GM21367 (cell line): ENCODE measurements at regions not wholly inside any gene's neighbourhood (a gene's known extent, or its start where the extent isn't known, plus 50 kb on each side); places are given as distances from the start of the nearest gene placed in this dataset.
"Not testable (repeated sequence)": the region's sequence is repeated elsewhere in the genome, so short reads cannot be mapped to it uniquely, and the experiment has no call there.

ENCODE experiments used
- ATAC-seq: cut with Tn5 transposase; IDR thresholded peaks from one replicate; pipeline ENCODE4 v1.9.1; 2021; ENCODE audit not compliant: unreplicated experiment

GRCh38 chr21:19224090-19224489, 820.5 kb upstream of the TMPRSS15 start:
- ATAC-seq, result no peak

- ATAC-seq, result no peak
Measured at GRCh38 chr21:19228226-19228625, 824.6 kb upstream of the TMPRSS15 start.

DNA sequence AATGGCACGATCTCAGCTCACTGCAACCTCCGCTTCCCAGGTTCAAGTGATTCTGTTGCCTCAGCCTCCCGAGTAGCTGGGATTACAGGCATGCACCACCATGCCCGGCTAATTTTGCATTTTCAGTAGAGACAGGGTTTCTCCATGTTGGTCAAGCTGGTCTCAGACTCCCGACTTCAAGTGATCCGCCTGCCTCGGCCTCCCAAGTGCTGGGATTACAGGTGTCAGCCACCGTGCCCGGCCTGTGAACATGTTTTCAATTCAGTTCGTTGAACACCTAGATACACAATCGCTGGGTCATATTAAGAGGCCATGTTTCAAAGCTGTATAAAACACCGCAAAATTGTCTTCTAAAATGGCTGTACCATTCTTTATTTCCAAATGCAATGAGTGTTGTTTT, 830.3 kb upstream of the TMPRSS15 start:
- not testable (repeated sequence) for ATAC-seq

DNA sequence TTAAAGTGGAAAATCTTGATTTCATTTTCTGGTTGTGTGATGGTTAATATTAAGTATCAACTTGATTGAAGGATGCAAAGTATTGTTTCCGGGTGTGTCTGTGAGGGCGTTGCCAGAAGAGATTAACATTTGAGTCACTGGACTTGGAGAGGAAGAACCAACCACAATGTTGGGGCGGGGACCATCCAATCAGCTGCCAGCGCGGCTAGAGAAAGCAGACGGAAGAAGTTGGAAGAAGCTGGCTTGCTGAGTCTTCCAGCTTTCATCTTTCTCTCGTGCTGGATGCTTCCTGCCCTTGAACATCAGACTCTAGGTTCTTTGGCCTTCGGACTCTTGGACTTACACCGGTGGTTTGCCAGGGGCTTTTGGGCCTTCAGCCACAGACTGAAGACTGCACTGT, 832.6 kb upstream of the TMPRSS15 start:
- ATAC-seq, result no peak

DNA sequence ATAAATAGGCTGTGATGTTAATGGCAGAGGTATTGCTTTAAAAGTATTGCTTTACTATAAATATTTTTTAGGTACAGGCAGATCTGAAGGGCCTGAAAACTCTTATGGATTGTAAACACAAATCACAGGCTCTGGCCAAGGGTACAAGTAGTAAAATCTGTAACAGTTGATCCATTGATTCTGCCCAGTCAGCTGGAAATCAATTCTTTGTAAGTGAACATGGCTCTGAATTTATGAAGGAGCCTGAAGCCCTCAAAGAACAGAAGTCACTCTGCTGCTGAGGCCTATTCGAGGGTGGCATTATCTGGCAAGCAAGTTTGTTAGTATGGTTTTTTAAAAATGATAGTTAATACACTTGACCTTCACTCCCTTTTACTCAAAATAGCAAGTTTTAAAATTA, 834.0 kb upstream of the TMPRSS15 start:
- ATAC-seq, result no peak

- no peak for ATAC-seq
Measured at GRCh38 chr21:19239696-19240095, 836.1 kb upstream of the TMPRSS15 start.

DNA sequence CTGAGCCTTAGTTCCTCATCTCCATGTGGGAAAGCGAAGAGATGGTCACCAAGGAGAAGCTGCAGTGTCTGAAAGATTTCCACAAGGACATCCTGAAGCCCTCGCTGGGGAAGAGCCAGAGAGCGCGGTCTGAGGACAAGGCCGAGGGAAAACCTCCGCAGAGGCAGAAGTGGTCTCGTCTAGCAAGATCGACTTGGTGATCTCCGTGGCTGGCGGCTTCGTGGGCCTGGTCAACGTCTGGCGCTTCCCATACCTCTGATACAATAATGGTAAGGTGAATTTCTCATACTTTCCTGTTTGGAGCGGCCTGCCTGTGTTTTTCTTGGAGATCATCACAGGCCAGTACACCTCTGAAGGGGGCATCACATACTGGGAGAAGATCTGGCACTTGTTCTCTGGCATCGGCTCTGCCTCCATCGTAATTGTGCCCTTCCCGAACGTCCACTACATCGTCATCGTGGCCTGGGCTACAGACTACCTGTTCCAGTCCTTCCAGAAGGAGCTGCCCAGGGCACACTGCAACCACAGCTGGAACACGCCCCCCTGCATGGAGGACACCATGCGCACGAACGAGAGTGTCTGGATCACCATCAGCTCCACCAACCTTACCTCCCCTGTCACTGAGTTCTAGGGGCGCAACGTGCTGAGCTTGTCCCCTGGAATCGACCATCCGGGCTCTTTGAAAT, 841.1 kb upstream of the TMPRSS15 start:
- no peak for ATAC-seq

- no peak for ATAC-seq
Measured at GRCh38 chr21:19245188-19245580, 841.6 kb upstream of the TMPRSS15 start.

DNA sequence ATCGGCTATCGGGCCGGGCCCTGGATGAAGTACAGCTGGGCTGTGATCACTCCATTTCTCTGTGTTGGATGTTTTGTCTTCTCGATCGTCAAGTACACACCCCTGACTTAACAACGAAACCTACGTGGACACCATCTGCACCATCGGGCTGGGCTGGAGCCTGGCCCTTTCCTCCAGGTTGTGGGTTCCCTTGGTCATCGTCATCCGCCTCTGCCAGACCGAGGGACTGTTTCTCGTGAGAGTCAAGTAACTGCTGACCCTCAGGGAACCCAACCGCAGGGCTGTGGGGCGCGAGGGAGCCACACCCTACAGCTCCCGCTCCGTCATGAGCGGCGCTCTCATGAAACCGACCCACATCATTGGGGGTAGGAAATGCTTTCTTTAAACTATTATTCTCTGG, 842.4 kb upstream of the TMPRSS15 start:
- no peak for ATAC-seq

DNA sequence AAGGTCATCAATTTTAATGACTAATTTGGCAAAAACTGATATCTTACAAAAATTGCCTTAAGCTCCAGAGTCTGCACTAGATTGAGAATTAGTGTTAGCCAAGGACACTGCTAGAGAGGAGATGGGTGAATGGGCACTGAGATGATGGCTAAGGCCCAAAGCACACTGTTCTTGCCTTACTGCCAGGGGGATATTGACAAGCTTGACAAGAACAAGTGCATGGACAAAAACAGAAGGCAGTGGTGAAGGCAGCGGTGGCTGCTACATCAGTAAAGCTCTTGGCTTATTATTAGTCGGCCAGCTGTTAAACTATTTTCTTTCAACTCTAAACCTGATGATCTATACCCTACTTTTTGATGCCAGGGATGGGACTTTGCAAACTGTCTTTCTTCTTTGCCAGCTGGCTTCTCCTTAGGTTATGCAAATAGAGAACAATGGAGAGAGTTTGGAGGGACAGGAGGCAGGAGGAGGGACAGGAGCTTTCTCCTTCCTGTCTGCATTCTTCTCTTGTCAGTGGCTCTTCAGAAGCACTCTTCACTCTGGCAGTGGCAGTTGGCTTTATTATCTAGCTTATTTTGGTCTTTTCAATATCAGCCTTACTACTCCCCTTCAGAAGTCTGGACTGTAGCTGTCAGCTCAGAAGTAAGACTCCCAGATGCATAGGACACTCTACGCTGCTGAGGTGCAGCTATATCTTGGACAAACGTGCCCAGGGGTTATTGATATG, 853.5 kb upstream of the TMPRSS15 start:
- no peak for ATAC-seq

- no peak for ATAC-seq
Measured at GRCh38 chr21:19261731-19262376, 858.3 kb upstream of the TMPRSS15 start.

DNA sequence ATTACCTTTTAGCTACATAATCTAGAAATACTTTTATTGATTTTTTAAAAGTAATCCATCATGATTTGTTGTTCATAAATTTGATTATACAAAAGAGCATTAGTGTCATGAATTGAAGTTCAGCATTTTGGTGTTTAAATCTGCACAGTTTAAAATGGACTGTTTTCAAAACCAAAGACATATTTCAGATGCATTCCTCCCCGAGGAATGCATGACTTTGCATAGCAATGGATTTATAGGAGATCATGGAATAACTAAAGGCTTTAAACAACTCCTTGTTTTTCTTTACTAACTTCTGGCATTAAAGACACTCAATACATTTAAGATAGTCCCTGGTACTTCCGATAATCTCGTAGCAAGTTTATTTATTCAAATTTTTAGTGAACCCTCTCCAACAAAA, 863.1 kb upstream of the TMPRSS15 start:
- ATAC-seq, result no peak

DNA sequence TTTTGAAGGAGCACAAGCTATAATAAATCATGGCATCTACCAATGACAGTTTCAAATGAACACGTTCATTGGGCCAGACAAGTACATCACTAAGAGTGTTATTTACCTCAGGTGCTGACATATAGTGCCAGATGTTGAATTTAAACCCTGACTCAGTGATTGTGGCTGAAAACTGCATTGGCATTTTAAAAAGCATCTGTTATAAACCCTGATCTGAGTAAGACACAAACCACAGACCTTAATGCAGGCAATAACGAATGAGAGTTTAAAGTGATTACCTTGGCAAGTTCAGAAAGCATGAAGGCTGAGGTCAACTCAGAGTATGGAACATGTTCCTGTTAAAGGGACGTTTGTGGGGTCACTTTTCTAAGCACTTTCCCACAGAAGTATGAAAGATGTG, 865.1 kb upstream of the TMPRSS15 start:
- ATAC-seq, result no peak

DNA sequence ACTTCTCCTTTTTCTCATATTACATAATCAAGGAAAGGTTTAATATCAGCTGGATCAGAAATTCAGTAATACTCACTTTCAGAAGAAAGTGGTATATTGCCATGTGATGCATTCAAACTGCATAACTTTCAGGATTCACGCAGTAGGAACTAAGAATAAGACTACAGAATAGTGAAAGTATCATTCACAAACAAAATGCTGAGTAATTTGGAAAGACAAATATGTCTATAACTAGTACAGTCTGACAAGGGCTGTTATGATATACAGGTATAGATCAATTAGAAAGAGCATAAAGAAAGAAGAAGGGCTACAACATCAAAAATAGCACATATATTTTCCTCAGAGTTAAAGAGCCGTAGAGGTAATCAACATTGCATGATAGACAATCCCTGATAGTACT, 871.5 kb upstream of the TMPRSS15 start:
- no peak for ATAC-seq

DNA sequence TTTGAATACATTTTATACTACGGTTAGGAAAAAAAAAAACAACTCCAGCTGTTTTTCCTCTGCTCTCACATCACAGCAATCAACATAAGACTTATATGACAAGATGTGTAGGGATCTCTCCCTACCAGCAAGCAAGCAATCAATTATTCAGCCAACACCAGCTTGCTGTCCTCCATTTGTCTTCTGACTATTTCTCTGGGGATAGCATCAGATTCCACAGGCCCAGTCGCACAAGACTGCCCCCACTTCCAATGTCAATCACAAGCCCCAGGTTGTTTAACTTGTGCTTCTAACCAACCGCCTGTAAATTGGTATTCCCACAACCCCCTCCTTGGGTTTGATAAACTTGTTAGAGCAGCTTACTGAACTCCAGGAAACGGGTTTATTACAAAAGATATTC, 873.1 kb upstream of the TMPRSS15 start:
- no peak for ATAC-seq

- ATAC-seq, result no peak
Measured at GRCh38 chr21:19286876-19287275, 883.3 kb upstream of the TMPRSS15 start.

- ATAC-seq, result no peak
Measured at GRCh38 chr21:19290328-19290727, 886.7 kb upstream of the TMPRSS15 start.

DNA sequence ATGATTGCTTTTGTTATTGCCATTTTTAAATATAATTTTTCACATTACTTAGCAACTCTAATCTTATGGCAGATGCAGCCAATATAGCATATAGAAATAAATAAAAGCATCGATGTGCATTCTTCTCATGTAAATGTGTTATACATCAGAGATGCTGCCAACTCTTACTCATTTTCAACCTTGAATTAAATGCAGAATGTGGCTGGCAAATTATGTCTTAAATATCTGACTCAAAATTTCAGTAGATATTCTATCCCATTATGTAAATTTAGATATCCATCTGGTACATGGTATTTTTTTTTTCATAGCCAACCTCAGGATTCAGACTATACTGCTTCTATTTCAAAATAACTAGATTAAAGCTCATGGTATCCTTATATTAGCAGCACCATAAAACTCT, 916.7 kb upstream of the TMPRSS15 start:
- ATAC-seq, result no peak

- ATAC-seq, result no peak
Measured at GRCh38 chr21:19321688-19322087, 918.1 kb upstream of the TMPRSS15 start.

GRCh38 chr21:19322360-19322759, 918.8 kb upstream of the TMPRSS15 start:
- ATAC-seq, result no peak

GRCh38 chr21:19326531-19327319, 923.1 kb upstream of the TMPRSS15 start:
- no peak for ATAC-seq
